HG03354 (cell line): ENCODE measurements at regions not wholly inside any gene's neighbourhood (a gene's known extent, or its start where the extent isn't known, plus 50 kb on each side); places are given as distances from the start of the nearest gene placed in this dataset.

Source experiments
- ATAC-seq: cut with Tn5 transposase; IDR thresholded peaks from one replicate; pipeline ENCODE4 v1.9.1; 2021; ENCODE audit warnings: mild to moderate bottlenecking; ENCODE audit not compliant: unreplicated experiment, poor library complexity, severe bottlenecking

DNA sequence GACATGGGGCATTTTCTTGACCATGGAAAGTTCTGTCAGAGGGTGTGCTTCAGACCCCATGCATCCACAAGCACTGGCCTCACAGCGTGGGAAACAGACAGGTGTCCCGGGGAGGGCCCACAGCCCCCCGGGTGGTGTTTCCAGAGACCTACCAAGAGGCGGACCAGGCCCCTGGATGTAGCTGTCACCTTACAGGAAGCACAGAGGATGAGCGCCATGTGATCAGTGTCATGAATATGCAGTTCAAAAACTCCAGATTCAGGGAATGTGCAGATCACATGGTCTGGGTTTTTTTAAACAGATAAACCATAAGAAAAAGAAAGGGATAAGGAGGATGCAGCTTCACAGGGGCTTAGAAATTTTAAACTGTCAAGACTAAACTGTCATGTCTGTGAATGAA, 61.0 kb upstream of the SPATA13 start:
- no peak for ATAC-seq

DNA sequence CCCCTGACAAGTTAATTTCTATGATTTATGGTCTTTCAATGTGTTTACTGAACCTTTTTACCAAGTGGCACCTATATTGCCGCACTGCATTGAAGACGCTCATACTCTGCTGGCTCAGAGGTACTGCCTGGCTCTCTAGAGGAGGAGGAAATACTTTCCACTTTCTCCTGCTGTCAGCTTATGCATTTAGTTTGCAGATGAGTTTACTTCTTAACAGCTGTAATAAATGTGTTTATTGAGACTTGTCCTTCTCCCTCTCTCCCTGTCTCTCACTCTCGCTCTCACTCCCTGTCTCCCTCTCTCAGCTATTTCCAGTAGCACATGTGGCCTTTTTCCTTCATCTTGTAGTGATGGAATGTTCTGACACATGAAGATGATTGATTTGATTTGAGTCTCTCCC, 60.3 kb upstream of the SPATA13 start:
- ATAC-seq: no peak

DNA sequence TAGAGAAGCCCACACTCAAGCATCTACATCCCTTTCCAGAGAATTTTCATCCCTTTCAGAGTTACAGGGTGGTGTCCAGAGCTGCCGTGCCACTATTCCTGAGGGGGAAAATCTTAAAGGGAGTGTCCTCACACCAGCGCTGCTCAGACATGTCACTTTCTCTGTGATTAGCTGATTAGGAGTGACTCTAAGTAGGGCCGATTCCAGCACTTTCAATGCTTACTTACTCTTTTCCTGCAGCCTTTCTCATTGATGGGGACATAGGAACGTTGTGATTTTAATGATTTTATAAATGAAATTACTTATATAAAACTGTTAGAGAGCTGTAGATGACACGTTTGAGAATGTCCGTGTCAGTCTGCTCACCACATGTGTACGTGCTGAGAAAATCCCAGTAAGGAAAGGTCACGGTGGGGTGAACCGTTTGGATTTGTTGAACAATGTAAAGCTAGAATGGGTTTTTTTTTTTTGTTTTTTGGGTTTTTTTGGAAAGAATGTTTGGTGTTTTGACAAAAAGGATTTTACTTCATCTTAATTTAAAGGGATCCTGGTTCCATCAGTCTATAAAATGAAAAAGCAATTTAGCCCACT, 56.6 kb upstream of the SPATA13 start:
- no peak for ATAC-seq

DNA sequence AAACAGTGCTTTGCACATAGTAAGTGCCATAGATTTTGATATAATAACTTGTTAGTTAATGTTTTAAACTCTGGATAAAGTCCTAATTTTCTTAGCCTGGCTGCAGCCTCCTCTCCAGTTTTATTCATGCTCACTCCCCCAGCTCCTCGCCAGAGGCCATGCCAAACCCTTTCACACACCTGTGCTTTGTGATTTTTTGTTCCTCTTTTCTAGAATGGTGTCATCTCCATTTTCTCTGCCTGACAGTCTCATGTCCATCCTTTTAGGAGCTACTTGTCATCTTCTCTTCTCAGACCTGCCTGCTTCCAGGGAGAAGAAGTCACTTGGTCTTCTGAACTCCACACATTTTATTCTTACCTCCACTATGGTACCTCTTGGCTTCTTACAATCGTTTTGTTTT, 55.8 kb upstream of the SPATA13 start:
- ATAC-seq: no peak

DNA sequence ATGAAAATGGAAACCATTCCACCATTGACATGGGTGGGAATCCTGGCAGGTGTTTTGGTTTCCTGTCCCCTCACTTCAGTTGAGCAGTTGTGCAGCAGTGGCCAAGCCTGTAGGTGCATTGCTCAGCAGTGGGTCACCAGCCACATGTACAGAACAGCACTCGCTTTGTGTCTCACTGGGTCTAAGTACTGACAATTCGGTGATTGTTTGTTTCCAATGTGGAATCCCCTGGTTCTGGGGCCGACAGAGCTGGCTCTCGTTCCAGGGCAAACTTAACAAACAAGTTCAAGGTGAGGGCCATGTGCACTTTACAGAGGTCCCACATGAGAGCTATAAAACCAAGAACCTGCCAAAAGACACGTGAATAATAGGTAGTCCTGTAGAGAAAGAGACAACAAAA, 54.1 kb upstream of the SPATA13 start:
- ATAC-seq: no peak

DNA sequence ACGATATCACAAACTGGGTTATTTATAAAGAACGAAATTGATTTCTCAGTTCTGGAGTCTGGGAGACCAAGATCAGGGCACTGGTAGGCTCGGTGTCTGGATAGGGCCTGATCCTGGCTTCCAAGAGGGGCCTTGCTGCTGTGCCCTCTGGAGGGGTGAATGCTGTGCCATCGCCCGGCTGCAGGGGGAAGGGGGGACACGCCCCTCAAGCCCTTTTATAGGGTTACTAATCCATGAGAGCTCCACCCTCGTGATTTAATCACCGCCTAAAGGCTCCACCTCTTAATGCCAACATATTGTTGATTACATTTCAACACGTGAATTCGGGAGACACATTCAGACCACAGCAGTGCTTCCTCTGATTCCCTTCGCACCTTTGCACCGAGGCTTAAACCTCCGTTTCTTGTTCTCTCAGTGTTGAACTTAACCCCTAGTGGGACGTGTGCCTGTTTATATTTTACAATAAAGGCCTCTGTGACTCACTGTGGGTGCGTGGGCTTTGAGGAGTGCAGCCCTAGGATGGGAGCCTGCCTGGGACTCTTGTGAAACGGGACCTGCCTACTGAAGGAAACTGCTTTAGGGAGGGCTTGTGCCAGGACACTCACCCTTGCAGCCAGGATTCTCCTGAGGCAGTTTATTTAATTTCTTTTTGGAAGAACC, 52.4 kb upstream of the SPATA13 start:
- ATAC-seq: no peak

- ATAC-seq: no peak
Measured at GRCh38 chr13:24108615-24108965, 51.9 kb upstream of the SPATA13 start.

GRCh38 chr13:24110011-24110410, 50.5 kb upstream of the SPATA13 start:
- ATAC-seq: no peak
